MM.1S (cell line): ENCODE measurements at regions not wholly inside any gene's neighbourhood (a gene's known extent, or its start where the extent isn't known, plus 50 kb on each side); places are given as distances from the start of the nearest gene placed in this dataset.
"Not testable (repeated sequence)": the region's sequence is repeated elsewhere in the genome, so short reads cannot be mapped to it uniquely, and the experiment has no call there.

ENCODE experiments used
- DNase-seq: peaks from one replicate; pipeline ENCODE4 v3.0.0-alpha.2; 2015
- H2AFZ ChIP-seq: fragments of 300-600 bp; sonication (generic); 2 replicates; pipeline ENCODE4 v1.6.0; 2016; ENCODE audit warnings: antibody characterized with exemption, low read length
- H3F3A ChIP-seq: fragments of 300-600 bp; sonication (generic); 2 replicates; pipeline ENCODE4 v1.6.1; 2016; ENCODE audit warnings: mild to moderate bottlenecking, antibody characterized with exemption, low read length, moderate library complexity, mixed read lengths; ENCODE audit not compliant: insufficient read depth
- H3K27ac ChIP-seq: fragments of 300-600 bp; sonication (generic); 2 replicates; pipeline ENCODE4 v1.5.1; 2016; ENCODE audit warnings: mild to moderate bottlenecking, low read length
- H3K27me3 ChIP-seq: fragments of 300-600 bp; sonication (generic); replicated peaks from 2 replicates; pipeline ENCODE4 v1.6.0; 2016; ENCODE audit warnings: low read length; ENCODE audit not compliant: insufficient read depth
- H3K36me3 ChIP-seq: fragments of 300-600 bp; sonication (generic); replicated peaks from 2 replicates; pipeline ENCODE4 v1.6.1; 2016; ENCODE audit warnings: mild to moderate bottlenecking, low read length, mixed read lengths; ENCODE audit not compliant: insufficient read depth
- H3K4me1 ChIP-seq: fragments of 300-600 bp; sonication (generic); 2 replicates; pipeline ENCODE4 v1.6.1; 2016; ENCODE audit warnings: low read length, mixed read lengths
- H3K4me2 ChIP-seq: fragments of 300-600 bp; sonication (generic); 2 replicates; pipeline ENCODE4 v1.6.0; 2016; ENCODE audit warnings: low read depth, low read length
- H3K4me3 ChIP-seq: fragments of 300-600 bp; sonication (generic); 2 replicates; pipeline ENCODE4 v1.5.1; 2016; ENCODE audit warnings: low read length, mixed read lengths
- H3K79me2 ChIP-seq: fragments of 300-600 bp; sonication (generic); 2 replicates; pipeline ENCODE4 v1.6.1; 2016; ENCODE audit warnings: mixed run types, low read length, mixed read lengths
- H3K9ac ChIP-seq: fragments of 300-600 bp; sonication (generic); 2 replicates; pipeline ENCODE4 v1.6.1; 2016; ENCODE audit warnings: low read length, mixed read lengths
- H3K9me2 ChIP-seq: fragments of 300-600 bp; sonication (generic); replicated peaks from 2 replicates; pipeline ENCODE4 v1.6.1; 2016; ENCODE audit warnings: mild to moderate bottlenecking, low read length, mixed read lengths; ENCODE audit not compliant: insufficient read depth
- H3K9me3 ChIP-seq: fragments of 300-600 bp; sonication (generic); replicated peaks from 2 replicates; pipeline ENCODE4 v1.6.1; 2016; ENCODE audit warnings: mild to moderate bottlenecking, low read length, mixed read lengths; ENCODE audit not compliant: insufficient read depth
- H4K20me1 ChIP-seq: fragments of 300-600 bp; sonication (generic); 2 replicates; pipeline ENCODE4 v1.6.1; 2016; ENCODE audit warnings: mild to moderate bottlenecking, low read length, moderate library complexity, mixed read lengths; ENCODE audit not compliant: insufficient read depth
- EZH2 ChIP-seq: fragments of 300-600 bp; sonication (generic); optimal IDR thresholded peaks from 2 replicates; pipeline ENCODE3; 2017; ENCODE audit warnings: low read depth, mild to moderate bottlenecking, antibody characterized with exemption, low read length, mixed read lengths
- EZH2phosphoT487 ChIP-seq: fragments of 300-600 bp; sonication (generic); IDR thresholded peaks from 2 replicates; pipeline ENCODE4 v1.6.1; 2018; ENCODE audit warnings: antibody characterized with exemption, low read length
- TF ChIP-seq, protein P1 (sequence below): fragments of 300-600 bp; sonication (generic); IDR thresholded peaks from 2 replicates; pipeline ENCODE4 v1.5.1; 2016; ENCODE audit warnings: antibody characterized with exemption, low read length, mixed read lengths

DNA sequence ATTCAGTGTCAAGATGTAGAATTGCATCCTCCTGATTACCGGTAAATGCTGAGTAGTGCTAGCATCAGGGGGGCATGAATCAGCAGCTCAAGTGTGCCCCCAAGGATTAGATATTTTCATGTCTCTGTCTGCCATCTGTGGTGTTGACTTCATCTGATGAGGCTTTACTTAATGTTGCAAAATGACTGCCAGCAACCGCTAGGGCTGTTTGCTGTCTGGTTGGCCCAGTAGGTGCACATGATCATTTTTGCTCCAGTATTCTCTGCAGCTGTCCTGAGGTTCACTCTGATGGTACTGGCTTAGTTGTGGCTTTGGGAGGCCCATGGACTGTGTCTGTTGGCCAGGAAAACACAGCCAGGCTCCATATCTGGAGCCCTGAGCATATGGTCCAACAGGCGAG, 316.4 kb downstream of the SOX2 start:
- H3F3A ChIP-seq: no peaks in the 10 kb centered on the region
- H3K4me2 ChIP-seq: no peak overlapping the region
- no peaks in the 10 kb centered on the region for H3K27me3 ChIP-seq
- H3K79me2 ChIP-seq: no peaks in the 10 kb centered on the region
- no peaks in the 10 kb centered on the region for H3K9me3 ChIP-seq
- no peaks in the 10 kb centered on the region for H3K36me3 ChIP-seq
- DNase-seq: no peak
- TF ChIP-seq, protein P1, sequence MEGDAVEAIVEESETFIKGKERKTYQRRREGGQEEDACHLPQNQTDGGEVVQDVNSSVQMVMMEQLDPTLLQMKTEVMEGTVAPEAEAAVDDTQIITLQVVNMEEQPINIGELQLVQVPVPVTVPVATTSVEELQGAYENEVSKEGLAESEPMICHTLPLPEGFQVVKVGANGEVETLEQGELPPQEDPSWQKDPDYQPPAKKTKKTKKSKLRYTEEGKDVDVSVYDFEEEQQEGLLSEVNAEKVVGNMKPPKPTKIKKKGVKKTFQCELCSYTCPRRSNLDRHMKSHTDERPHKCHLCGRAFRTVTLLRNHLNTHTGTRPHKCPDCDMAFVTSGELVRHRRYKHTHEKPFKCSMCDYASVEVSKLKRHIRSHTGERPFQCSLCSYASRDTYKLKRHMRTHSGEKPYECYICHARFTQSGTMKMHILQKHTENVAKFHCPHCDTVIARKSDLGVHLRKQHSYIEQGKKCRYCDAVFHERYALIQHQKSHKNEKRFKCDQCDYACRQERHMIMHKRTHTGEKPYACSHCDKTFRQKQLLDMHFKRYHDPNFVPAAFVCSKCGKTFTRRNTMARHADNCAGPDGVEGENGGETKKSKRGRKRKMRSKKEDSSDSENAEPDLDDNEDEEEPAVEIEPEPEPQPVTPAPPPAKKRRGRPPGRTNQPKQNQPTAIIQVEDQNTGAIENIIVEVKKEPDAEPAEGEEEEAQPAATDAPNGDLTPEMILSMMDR: no peak
- no peak for TF ChIP-seq EZH2
- no peak for TF ChIP-seq EZH2phosphoT487
- H3K9me2 ChIP-seq: no peaks in the 10 kb centered on the region
- no peak overlapping the region for H2AFZ ChIP-seq
- no peaks in the 10 kb centered on the region for H3K4me1 ChIP-seq
- no peak overlapping the region for H3K4me3 ChIP-seq
- no peak overlapping the region for H3K9ac ChIP-seq
- H3K27ac ChIP-seq: no peak overlapping the region
- H4K20me1 ChIP-seq: no peaks in the 10 kb centered on the region

DNA sequence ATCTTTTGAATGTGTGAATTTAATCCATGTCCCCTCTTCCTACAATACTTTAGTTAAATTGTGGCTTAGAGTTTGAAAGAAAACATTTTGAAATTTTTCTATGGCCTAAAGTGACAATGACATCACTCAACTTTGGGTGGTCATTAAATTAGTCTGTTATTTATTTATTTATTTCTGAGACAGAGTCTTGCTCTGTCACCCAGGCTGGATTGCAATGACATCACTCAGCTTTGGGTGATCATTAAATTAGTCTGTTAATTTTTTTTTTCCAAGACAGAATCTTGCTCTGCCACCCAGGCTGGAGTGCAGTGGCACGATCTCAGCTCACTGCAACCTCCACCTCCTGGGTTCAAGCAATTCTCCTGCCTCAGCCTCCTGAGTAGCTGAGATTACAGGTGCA, 322.5 kb downstream of the SOX2 start:
- H3K4me2 ChIP-seq, H3K4me3 ChIP-seq, H3K9ac ChIP-seq, H3K4me1 ChIP-seq, H3K79me2 ChIP-seq, H2AFZ ChIP-seq, H3K9me3 ChIP-seq, H4K20me1 ChIP-seq, DNase-seq, H3K36me3 ChIP-seq, H3K27me3 ChIP-seq, H3K27ac ChIP-seq, H3K9me2 ChIP-seq, H3F3A ChIP-seq: not testable (repeated sequence)

GRCh38 chr3:182035324-182035723, 323.6 kb downstream of the SOX2 start:
- Histone ChIP-seq H3F3A (no peaks in the 10 kb centered on the region), H3K4me1 (no peaks in the 10 kb centered on the region), H3K36me3 (no peaks in the 10 kb centered on the region), H3K4me3 (no peak overlapping the region), H3K9ac (no peak overlapping the region), H3K9me2 (no peaks in the 10 kb centered on the region), H4K20me1 (no peaks in the 10 kb centered on the region), H3K9me3 (no peaks in the 10 kb centered on the region), H3K4me2 (no peak overlapping the region), H3K27me3 (no peaks in the 10 kb centered on the region), H2AFZ (no peak overlapping the region), H3K27ac (no peak overlapping the region), H3K79me2 (no peaks in the 10 kb centered on the region)
- DNase-seq: no peak
- TF ChIP-seq, protein P1: no peak
- no peak for TF ChIP-seq EZH2

GRCh38 chr3:182036382-182036781, 324.7 kb downstream of the SOX2 start:
- Histone ChIP-seq H3F3A (no peaks in the 10 kb centered on the region), H2AFZ (no peak overlapping the region), H3K4me3 (no peak overlapping the region), H3K4me1 (no peaks in the 10 kb centered on the region), H3K27ac (no peak overlapping the region), H4K20me1 (no peaks in the 10 kb centered on the region), H3K79me2 (no peaks in the 10 kb centered on the region), H3K27me3 (no peaks in the 10 kb centered on the region), H3K9me3 (no peaks in the 10 kb centered on the region), H3K36me3 (no peaks in the 10 kb centered on the region), H3K4me2 (no peak overlapping the region), H3K9me2 (no peaks in the 10 kb centered on the region), H3K9ac (no peak overlapping the region)
- DNase-seq: no peak
- TF ChIP-seq, protein P1: no peak
- TF ChIP-seq EZH2phosphoT487 (no peak), EZH2 (no peak)
